NB4 (cell line): ENCODE measurements at regions not wholly inside any gene's neighbourhood (a gene's known extent, or its start where the extent isn't known, plus 50 kb on each side); places are given as distances from the start of the nearest gene placed in this dataset.

Source experiments
- MYC ChIP-seq: IDR thresholded peaks from 2 replicates; pipeline ENCODE4 v1.6.1; 2011; ENCODE audit warnings: low read depth, low read length
- POLR2A ChIP-seq: IDR thresholded peaks from 2 replicates; pipeline ENCODE4 v1.6.1; 2011; ENCODE audit warnings: mild to moderate bottlenecking; ENCODE audit not compliant: insufficient read length; ENCODE audit errors: extremely low read depth
- TF ChIP-seq, protein P1 (sequence below): IDR thresholded peaks from 2 replicates; pipeline ENCODE4 v1.6.1; 2011; ENCODE audit warnings: low read depth, low read length

DNA sequence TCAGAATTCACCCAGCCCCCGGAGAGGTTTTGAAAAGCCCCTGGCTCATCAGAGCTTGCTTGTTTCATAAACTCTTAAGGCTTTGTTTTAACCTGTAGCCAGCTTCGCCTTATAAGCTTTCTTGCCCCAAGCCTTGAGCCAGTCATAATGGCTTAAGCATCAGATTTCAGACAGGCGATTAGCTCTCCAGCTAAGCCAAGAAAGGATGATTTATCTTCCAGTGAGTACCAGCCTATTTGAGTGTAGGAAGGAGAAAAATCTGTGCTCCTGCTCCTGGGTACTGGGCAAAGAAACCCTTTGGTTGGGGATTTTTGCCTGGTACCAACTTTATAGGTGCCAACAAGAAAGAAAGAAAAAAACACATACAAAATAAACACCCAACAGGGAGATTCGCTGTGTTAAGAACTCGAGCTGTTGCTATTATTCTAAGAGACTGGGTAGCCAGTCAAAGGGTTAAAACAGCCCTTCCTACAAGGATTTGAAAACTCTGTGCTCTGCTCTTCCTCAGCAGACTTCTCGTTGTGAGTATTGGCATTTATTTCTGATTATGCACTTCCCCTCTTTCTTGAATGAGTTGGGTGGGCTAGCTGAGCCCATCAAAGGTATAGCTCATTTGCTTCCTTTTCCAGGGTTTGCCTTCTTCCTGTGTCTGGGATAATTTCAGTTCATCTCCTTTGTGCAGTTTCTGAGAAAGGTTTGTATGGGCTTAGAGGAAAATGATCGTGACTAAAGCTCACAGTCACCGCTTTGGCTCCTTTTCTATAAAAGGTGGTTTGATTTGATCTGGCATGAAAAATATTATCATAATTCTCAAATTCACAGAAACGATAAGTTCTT is 157.2 kb upstream of the DMRT1 start:
- TF ChIP-seq POLR2A (no peak), MYC (no peak)
- TF ChIP-seq, protein P1, sequence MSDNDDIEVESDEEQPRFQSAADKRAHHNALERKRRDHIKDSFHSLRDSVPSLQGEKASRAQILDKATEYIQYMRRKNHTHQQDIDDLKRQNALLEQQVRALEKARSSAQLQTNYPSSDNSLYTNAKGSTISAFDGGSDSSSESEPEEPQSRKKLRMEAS: no peak
